DMS79 treated with DMSO at 0.1 percent for 48 hours (cell line): ENCODE measurements at regions not wholly inside any gene's neighbourhood (a gene's known extent, or its start where the extent isn't known, plus 50 kb on each side); places are given as distances from the start of the nearest gene placed in this dataset.
"Not testable (repeated sequence)": the region's sequence is repeated elsewhere in the genome, so short reads cannot be mapped to it uniquely, and the experiment has no call there.

ENCODE experiments used
- DNase-seq: peaks from one replicate; lab custom pipeline; 2025; lab: John Stamatoyannopoulos, UW

DNA sequence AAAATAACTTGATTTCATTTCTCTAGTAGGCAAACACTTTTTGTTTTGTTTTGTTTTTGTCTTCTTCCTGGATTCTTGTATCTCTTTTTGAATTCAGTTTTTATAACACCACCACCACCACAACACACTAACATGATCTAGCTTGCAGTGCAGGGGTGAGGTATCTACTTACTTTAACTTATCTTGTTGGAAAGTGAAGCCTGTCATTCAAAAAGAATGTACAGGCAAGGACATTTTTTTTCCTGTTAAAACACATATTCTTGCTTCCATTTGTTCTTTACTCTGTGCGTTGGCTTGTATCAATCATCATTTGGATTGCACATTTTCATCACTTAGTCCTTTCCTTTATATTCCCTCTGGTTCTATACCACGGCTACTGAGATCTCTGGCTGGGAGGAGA lies 824.2 kb downstream of the PLCL1 start:
- DNase-seq = no peak

DNA sequence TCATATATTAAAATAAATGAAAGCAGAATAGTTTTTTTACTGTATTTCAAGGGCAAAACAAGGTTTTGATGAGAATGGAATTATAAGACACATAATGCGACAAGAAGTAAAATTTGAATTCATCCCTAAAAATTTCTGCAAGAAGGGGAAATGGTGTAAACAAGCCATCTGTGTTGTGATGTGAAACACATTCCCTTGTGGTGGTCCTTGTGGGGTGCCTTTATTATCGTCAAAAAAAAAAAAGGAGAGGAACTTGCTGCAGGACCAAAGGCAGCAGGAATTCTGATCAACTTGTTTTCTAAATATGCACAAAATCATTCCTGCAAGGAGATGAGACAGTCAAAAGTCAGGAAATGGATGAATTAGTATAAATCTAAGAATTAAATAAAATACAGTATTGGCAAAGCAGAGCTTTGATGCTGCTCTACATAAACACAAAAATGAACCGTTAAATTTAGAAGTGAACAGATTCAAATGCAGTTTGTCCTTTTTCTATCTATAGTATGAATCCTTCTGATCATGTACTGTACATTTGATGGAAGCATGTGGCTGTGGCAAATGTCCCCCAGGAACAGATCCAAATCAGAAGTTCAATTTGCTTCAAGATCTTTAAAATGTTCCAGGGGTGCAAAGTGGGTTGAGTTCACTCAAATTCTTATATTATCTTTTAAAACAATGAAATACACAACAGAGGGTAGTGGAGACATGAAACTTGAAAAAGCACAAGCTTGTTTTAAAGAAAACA lies 818.8 kb downstream of the PLCL1 start:
- no peak for DNase-seq

GRCh38 chr2:198615972-198616371 lies 811.6 kb downstream of the PLCL1 start:
- no peak for DNase-seq

GRCh38 chr2:198611201-198611600 lies 806.8 kb downstream of the PLCL1 start:
- DNase-seq = no peak

GRCh38 chr2:198604599-198604998 lies 800.2 kb downstream of the PLCL1 start:
- DNase-seq = no peak

GRCh38 chr2:198602986-198603385 lies 798.6 kb downstream of the PLCL1 start:
- not testable (repeated sequence) for DNase-seq

GRCh38 chr2:198597648-198598047 lies 793.3 kb downstream of the PLCL1 start:
- DNase-seq = no peak

- DNase-seq = no peak
Measured at GRCh38 chr2:198596985-198597384, 792.6 kb downstream of the PLCL1 start.

GRCh38 chr2:198595721-198596120 lies 791.3 kb downstream of the PLCL1 start:
- no peak for DNase-seq

DNA sequence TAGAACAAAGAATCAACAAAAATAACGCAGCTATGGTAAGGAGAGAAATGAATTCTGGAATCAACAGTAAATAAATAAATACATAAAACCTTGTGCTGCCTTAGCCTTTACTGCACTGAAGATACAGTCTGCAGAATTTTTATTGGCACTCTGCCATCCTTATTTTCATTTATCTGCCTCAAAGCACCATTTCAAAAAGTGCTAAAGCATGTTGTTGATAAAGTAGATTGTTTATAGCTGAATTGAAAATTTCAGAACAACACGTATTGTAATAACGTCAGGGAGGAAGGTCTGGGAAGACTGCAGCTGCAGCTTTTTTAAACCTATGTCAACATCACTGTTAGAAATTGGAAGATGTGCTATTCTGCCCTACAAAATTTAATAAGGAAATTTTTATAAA lies 787.2 kb downstream of the PLCL1 start:
- no peak for DNase-seq

- no peak for DNase-seq
Measured at GRCh38 chr2:198587741-198588140, 783.3 kb downstream of the PLCL1 start.

DNA sequence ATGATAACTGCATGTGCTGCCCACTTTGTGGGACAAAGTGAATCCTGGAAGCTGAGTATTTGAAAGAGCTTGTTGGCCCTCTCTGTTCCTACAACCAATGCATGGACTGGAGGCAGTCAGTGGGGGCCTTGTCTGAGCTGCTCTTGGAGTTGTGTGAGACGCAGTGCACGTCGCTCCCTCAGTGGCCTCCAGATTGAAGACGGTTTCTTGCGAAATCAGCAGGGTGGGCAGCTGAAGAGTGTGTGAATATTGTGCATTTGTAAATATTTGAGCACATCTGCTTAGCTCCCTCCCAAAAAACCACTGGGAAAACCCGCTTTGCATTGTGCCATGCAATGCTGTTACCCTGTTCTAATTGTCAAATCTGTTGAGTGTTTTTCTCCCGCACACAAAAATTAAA lies 782.8 kb downstream of the PLCL1 start:
- no peak for DNase-seq

DNA sequence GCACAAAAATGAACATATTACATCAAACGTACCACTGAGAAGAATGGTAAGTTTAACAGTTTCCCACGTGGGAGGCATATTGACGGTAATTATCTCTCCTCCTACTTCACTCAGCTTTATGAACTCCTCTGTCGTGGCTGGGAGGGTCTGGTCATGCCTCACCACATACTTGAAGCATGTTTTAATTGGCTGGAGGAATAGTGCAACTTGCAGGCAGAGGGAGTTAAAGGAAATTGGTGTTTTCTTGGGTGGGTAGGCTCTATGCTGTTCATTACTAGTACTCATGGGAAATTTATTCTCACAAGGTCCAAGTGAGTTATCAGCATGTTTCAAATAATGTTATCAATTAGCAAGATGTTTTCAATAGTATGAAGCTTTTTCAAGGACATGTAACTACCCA lies 767.0 kb downstream of the PLCL1 start:
- no peak for DNase-seq

DNA sequence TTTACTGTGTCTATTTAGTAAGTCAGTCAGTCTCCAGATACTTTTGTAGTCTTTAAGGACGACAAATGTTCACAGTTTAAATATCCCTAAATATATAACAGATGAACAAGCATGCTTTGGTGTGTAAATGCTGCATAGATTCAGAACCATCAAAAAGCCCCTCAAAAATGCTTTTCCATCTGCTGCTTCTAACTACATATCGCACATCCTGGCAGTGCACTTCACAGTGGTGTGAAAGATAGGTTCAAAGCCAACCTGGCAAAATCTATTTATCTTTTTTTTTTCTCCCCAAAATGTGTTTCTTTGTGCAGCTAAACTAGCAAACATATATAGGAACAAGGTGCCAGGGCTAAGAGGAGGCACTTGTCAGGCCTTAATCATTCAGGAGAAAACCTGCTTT lies 753.8 kb downstream of the PLCL1 start:
- no peak for DNase-seq

DNA sequence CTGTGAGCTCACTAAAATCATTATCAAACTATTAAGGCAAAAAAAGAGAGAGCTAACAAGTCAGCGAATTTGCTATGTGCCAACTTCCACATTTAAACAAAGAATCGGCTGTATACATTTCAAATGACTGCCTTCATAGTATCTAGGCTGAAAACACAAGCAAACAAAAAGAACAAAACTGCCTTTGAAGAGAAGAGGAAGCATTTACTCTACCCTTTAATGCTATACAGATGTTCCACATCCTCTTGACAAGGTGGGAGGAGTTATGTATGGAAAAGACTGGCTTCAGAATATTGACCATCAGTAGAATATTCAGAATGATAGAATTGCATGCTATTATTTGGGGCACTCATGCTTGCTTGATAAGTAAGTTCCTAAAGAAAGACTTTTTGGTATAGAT lies 741.7 kb downstream of the PLCL1 start:
- no peak for DNase-seq

DNA sequence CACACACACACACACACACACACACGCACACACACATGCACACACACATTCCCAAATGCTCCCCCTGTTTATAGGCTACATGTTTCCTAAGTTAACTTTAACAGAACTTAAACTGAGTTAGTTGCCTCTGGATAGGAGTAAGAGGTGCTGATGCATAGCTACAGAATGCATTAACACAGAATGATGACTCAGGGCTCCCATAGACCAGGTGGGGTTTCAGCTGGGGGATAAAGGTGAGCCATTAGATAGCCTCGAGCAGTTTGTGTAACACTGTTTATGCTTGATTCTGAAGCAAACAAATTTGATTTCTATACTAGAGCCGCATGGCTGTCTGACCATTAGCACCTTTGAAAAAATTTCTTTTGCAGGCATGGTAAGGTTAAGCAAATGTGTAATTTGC lies 741.0 kb downstream of the PLCL1 start:
- no peak for DNase-seq

- no peak for DNase-seq
Measured at GRCh38 chr2:198544461-198544860, 740.1 kb downstream of the PLCL1 start.

DNA sequence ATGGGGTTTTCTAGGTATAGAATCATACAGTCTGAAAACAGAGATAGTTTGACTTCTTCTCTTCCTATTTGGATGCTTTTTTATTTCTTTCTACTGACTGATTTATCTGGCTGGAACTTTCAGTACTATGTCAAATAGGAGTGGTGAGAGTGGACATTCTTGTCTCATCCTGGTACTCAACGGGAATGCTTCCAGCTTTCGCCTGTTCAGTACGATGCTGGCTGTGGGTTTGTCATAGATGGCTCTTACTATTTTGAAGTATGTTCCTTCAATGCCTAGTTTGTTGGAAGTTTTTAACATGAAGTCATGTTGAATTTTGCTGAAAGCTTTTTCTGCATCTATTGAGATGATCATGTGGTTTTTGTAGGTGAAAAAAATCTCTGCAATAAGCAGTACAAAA lies 730.4 kb downstream of the PLCL1 start:
- no peak for DNase-seq

GRCh38 chr2:198525211-198525969 lies 721.0 kb downstream of the PLCL1 start:
- no peak for DNase-seq

DNA sequence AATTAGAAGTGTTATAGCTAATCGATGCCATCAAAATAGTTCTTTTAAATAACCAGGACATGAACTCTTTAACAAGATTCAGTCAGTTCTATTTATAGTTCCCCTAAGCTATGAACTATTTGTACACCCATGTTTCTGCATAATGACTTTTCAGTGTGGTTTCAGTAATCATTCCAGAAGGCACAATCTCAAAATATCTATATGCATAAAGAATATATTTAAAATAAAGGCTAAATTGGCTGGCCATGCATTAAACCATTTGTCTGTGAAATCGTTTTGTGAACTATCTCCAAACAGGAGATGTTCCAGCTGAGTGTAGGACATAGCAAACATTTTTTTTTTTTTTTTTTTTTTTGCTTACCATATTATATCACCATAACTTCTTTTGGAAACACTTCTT lies 719.3 kb downstream of the PLCL1 start:
- no peak for DNase-seq

DNA sequence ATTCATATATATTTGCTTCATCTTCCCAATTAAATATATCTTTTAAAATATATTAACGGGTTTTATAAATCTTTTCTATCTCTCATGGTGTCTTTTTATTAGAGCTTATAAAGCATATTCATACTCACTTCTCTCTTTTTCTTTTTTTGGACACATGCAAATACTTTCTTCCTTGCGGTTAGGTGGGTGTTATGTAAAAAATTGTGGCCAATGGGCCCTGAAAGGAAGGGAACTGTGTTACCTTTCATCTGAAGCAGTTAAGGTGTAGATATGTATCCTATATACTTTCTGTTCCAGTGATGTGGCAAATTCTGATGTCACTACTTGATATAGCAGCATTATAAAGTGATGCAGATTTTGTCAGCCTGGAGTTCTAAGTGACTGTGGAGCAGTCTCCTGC lies 714.5 kb downstream of the PLCL1 start:
- no peak for DNase-seq

- no peak for DNase-seq
Measured at GRCh38 chr2:198517976-198518375, 713.6 kb downstream of the PLCL1 start.

GRCh38 chr2:198508610-198509009 lies 704.2 kb downstream of the PLCL1 start:
- not testable (repeated sequence) for DNase-seq

DNA sequence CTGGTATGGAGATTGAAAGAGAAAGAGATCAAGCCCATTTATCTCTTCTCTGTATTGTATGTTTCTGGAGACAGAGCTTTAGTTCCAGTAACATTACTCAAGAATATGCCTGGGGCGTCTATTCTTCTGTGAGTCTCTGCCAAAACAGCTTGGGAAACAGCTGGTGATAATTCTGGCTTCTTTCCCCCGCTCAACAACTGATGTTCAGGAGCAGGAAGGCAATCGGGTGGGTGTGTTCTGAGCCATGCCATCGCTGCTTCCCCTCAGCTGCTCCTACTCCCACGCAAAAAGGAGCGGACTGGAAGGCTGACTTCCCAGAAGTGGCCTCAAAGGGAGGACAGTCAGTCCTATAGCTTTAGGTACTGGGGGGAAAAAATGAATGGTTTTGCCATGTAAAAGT lies 695.1 kb downstream of the PLCL1 start:
- DNase-seq = no peak
